ENCODE measurements at regions not wholly inside any gene's neighbourhood (a gene's known extent, or its start where the extent isn't known, plus 50 kb on each side); places are given as distances from the start of the nearest gene placed in this dataset.

DNA sequence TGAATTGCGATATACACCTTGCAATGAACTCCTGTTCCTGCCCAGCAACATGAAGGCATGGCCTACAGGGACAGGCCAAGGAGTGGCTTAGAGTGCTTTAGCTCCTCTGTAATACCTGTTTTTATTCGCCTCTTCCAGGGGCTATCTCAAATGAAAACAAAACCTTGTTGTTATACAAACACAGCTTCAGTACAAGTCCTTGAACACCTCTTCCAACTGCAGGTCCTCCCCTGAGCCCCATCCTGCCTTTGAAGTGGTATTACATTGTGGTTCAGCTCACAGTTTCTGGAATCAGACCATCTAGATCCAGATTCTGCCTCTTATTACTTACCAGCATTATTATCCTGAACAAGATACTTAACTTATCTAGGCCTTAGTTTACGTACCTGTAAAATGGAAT is 83.0 kb upstream of the HNRNPA3 start:
- no peak for DNase-seq (ENCODE audit: low read depth)
- no peak overlapping the region for H3K4me3 ChIP-seq (ENCODE audit: control insufficient read depth, low read depth, low read length)
- TF ChIP-seq CTCF (conservative IDR thresholded peaks at IDR 0.05; ENCODE audit: control insufficient read depth, insufficient read depth, low read depth, low read length), result no peak

DNA sequence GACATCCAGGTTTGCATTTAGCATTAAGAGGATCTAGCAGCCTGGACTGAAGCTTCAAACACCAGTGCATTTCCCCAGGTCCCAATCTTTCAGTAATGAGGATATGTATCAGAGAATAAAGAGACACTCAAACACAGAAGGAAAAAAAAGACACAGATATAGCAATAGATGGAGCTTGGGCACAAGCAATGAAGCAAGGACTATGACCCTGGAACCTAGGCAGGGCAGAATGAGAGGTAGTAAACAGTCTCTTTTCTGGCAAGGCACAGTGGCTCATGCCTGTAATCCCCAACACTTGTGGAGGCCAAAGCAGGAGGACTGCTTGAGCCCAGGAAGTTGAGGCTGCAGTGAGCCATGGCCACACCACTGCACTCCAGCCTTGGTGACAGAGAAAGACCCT is 80.7 kb upstream of the HNRNPA3 start:
- no peak for DNase-seq (ENCODE audit: low read depth)
- no peak overlapping the region for H3K4me3 ChIP-seq (ENCODE audit: control insufficient read depth, low read depth, low read length)
- no peak for TF ChIP-seq CTCF (conservative IDR thresholded peaks at IDR 0.05; ENCODE audit: control insufficient read depth, insufficient read depth, low read depth, low read length)

GRCh38 chr2:177138823-177139222 is 73.8 kb upstream of the HNRNPA3 start:
- DNase-seq (ENCODE audit: low read depth), result no peak
- TF ChIP-seq CTCF (conservative IDR thresholded peaks at IDR 0.05; ENCODE audit: control insufficient read depth, insufficient read depth, low read depth, low read length), result no peak
- no peak overlapping the region for H3K4me3 ChIP-seq (ENCODE audit: control insufficient read depth, low read depth, low read length)

GRCh38 chr2:177141866-177142265 is 70.7 kb upstream of the HNRNPA3 start:
- TF ChIP-seq CTCF (conservative IDR thresholded peaks at IDR 0.05; ENCODE audit: control insufficient read depth, insufficient read depth, low read depth, low read length), result no peak
- peak; percentile 9 for DNase-seq (ENCODE audit: low read depth)
- H3K4me3 ChIP-seq (ENCODE audit: control insufficient read depth, low read depth, low read length), result no peak overlapping the region

- H3K4me3 ChIP-seq (ENCODE audit: control insufficient read depth, low read depth, low read length), result no peak overlapping the region
- DNase-seq (ENCODE audit: low read depth), result peak; percentile 87
- no peak for TF ChIP-seq CTCF (conservative IDR thresholded peaks at IDR 0.05; ENCODE audit: control insufficient read depth, insufficient read depth, low read depth, low read length)
Observed at GRCh38 chr2:177143444-177143843, 69.2 kb upstream of the HNRNPA3 start.

- H3K4me3 ChIP-seq (ENCODE audit: control insufficient read depth, low read depth, low read length), result no peak overlapping the region
- TF ChIP-seq CTCF (conservative IDR thresholded peaks at IDR 0.05; ENCODE audit: control insufficient read depth, insufficient read depth, low read depth, low read length), result peak; percentile 63
- DNase-seq (ENCODE audit: low read depth), result peak; percentile 76
Observed at GRCh38 chr2:177147093-177147694, 65.4 kb upstream of the HNRNPA3 start.
